SJCRH30 (cell line): ENCODE measurements at regions not wholly inside any gene's neighbourhood (a gene's known extent, or its start where the extent isn't known, plus 50 kb on each side); places are given as distances from the start of the nearest gene placed in this dataset.

Experiments used
- DNase-seq, 2 experiments: peaks; one replicate each; pipeline ENCODE4 v3.0.0-alpha.2; 2015 to 2020
- H3K27ac ChIP-seq: fragments of 250-450 bp; sonication (Bioruptor Pico); 2 replicates; pipeline ENCODE4 v1.5.1; 2020; ENCODE audit warnings: mild to moderate bottlenecking, moderate library complexity
- H3K27me3 ChIP-seq: fragments of 250-450 bp; sonication (Bioruptor Pico); 2 replicates; pipeline ENCODE4 v1.5.1; 2020; ENCODE audit warnings: mild to moderate bottlenecking, moderate library complexity
- H3K36me3 ChIP-seq: fragments of 250-450 bp; sonication (Bioruptor Pico); 2 replicates; pipeline ENCODE4 v1.5.1; 2020; ENCODE audit warnings: mild to moderate bottlenecking, moderate library complexity
- H3K4me1 ChIP-seq: fragments of 250-450 bp; sonication (Bioruptor Pico); 2 replicates; pipeline ENCODE4 v1.5.1; 2020; ENCODE audit warnings: mild to moderate bottlenecking, moderate library complexity
- H3K4me3 ChIP-seq: fragments of 250-450 bp; sonication (Bioruptor Pico); 2 replicates; pipeline ENCODE4 v1.5.1; 2020; ENCODE audit warnings: mild to moderate bottlenecking, moderate library complexity
- H3K9me3 ChIP-seq: fragments of 250-450 bp; sonication (Bioruptor Pico); replicated peaks from 2 replicates; pipeline ENCODE4 v1.5.1; 2020; ENCODE audit warnings: mild to moderate bottlenecking, moderate library complexity

GRCh38 chr13:21997726-21998125, 326.9 kb downstream of the FGF9 start:
- Histone ChIP-seq H3K4me1 (no peaks in the 10 kb centered on the region), H3K36me3 (no peaks in the 10 kb centered on the region), H3K27ac (no peak overlapping the region), H3K9me3 (no peaks in the 10 kb centered on the region), H3K27me3 (peaks cover 7% of the 10 kb centered on the region; the same call in 1 of the 2 replicates), H3K4me3 (no peak overlapping the region)
- DNase-seq, result no peak

GRCh38 chr13:21998279-21998990, 327.6 kb downstream of the FGF9 start:
- H3K4me1 ChIP-seq, result no peaks in the 10 kb centered on the region
- peak in 1 of 2 experiments; percentile 26 for DNase-seq
- no peaks in the 10 kb centered on the region for H3K36me3 ChIP-seq
- H3K27me3 ChIP-seq, result peaks cover 7% of the 10 kb centered on the region; the same call in 1 of the 2 replicates
- no peaks in the 10 kb centered on the region for H3K9me3 ChIP-seq
- no peak overlapping the region for H3K4me3 ChIP-seq
- H3K27ac ChIP-seq, result no peak overlapping the region

- DNase-seq, result no peak
- H3K4me3 ChIP-seq, result no peak overlapping the region
- H3K4me1 ChIP-seq, result no peaks in the 10 kb centered on the region
- no peaks in the 10 kb centered on the region for H3K36me3 ChIP-seq
- H3K27me3 ChIP-seq, result peaks cover 7% of the 10 kb centered on the region; the same call in 1 of the 2 replicates
- no peaks in the 10 kb centered on the region for H3K9me3 ChIP-seq
- H3K27ac ChIP-seq, result no peak overlapping the region
Observed at GRCh38 chr13:21999666-22000065, 328.8 kb downstream of the FGF9 start.

DNA sequence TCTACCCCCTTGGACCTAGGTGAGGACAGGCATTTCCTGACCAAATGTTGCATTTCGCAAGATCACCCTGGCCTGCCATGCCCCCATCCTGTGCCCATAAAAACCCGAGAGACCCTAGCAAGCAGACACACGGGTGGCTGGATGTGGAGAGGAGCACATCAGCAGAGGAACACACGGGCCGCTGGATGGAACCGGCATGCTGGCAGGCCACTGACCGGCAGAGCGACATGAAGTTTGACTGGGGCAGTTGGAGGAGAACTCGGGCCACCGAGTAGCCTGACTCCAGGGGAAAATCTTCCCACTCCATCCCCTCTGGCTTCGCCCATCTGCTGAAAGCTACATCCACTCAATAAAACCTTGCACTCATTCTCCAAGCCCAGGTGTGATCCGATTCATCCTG, 329.3 kb downstream of the FGF9 start:
- H3K27me3 ChIP-seq, result peaks cover 7% of the 10 kb centered on the region; the same call in 1 of the 2 replicates
- DNase-seq, result no peak

DNA sequence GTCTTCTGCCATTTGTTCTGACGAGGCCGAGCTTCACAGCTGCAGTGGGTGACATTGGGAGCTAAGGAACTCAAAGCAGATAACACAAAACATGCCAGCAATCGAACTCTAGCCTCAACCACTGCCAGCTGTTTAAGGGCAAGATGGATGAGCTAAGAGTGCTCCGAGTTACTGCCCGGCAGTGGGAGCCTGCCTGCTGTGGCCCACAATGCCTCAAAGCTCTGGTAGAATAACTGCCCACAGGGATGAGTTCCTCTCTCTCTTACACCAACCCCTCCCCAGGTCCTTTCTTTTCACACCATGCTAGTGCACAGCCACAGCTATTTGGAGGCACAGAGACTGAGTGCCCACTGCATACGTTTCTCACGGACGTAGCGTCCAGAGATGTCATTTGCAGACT, 330.5 kb downstream of the FGF9 start:
- Histone ChIP-seq H3K9me3 (no peaks in the 10 kb centered on the region), H3K4me3 (no peak overlapping the region), H3K36me3 (no peaks in the 10 kb centered on the region), H3K27me3 (peaks cover 7% of the 10 kb centered on the region; the same call in 1 of the 2 replicates), H3K27ac (no peak overlapping the region), H3K4me1 (no peaks in the 10 kb centered on the region)
- DNase-seq, result no peak

More for the DNA sequence above, 329.3 kb downstream of the FGF9 start:
- H3K9me3 ChIP-seq, result no peaks in the 10 kb centered on the region
- H3K27ac ChIP-seq, result no peak overlapping the region
- no peaks in the 10 kb centered on the region for H3K36me3 ChIP-seq
- no peak overlapping the region for H3K4me3 ChIP-seq
- no peaks in the 10 kb centered on the region for H3K4me1 ChIP-seq

- Histone ChIP-seq H3K4me3 (no peak overlapping the region), H3K36me3 (no peaks in the 10 kb centered on the region), H3K27ac (no peak overlapping the region), H3K9me3 (no peaks in the 10 kb centered on the region), H3K4me1 (no peaks in the 10 kb centered on the region), H3K27me3 (peaks cover 7% of the 10 kb centered on the region; the same call in 1 of the 2 replicates)
- no peak for DNase-seq
Observed at GRCh38 chr13:22002893-22003292, 332.0 kb downstream of the FGF9 start.

- H3K4me3 ChIP-seq, result no peak overlapping the region
- no peaks in the 10 kb centered on the region for H3K9me3 ChIP-seq
- H3K27ac ChIP-seq, result no peak overlapping the region
- no peaks in the 10 kb centered on the region for H3K36me3 ChIP-seq
- DNase-seq, result peak in 1 of 2 experiments; percentile 42
- no peaks in the 10 kb centered on the region for H3K27me3 ChIP-seq
- peaks cover 5% of the 10 kb centered on the region; the same call in 1 of the 2 replicates for H3K4me1 ChIP-seq
Observed at GRCh38 chr13:22009500-22009899, 338.6 kb downstream of the FGF9 start.

DNA sequence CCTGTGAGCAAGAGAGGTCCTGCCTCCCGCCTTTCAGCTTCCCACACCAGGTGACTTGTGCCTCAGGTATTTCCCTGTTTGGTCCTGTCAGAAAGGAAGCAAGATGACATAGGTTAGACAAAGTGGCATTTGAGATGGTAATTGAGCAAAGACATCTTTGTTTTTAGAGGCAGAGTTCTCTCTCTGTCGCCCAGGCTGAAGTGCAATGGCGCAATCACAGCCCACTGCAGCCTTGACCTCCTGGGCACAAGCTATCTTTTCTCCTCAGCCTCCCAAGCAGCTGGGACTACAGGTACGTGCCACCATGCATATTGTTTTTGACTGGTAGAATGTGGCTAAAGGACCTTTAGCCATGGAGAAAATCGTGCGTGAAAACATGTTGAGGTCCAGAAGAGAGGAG, 339.1 kb downstream of the FGF9 start:
- Histone ChIP-seq H3K27me3 (no peaks in the 10 kb centered on the region), H3K36me3 (no peaks in the 10 kb centered on the region), H3K27ac (no peak overlapping the region), H3K9me3 (no peaks in the 10 kb centered on the region), H3K4me1 (peaks cover 5% of the 10 kb centered on the region; the same call in 1 of the 2 replicates), H3K4me3 (no peak overlapping the region)
- DNase-seq, result no peak

DNA sequence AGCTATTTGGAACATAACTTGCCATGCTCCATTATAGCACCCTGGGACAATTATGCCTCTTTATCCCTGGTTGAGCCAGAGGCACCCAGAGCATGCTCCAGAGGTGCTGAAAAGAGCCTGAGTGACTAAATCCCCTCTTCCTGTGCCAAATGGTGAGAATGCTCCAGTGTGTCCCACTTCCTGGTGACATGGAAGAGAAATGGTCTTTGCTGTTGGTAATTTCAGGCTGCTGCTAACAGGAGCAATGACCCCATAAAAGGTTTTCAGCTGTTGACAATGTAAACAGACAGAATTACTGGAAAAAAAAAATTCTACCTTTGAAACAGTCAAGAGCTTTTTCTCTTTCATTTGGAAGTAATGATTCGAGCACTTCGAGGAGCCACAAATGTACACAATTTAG, 341.8 kb downstream of the FGF9 start:
- no peaks in the 10 kb centered on the region for H3K27me3 ChIP-seq

DNA sequence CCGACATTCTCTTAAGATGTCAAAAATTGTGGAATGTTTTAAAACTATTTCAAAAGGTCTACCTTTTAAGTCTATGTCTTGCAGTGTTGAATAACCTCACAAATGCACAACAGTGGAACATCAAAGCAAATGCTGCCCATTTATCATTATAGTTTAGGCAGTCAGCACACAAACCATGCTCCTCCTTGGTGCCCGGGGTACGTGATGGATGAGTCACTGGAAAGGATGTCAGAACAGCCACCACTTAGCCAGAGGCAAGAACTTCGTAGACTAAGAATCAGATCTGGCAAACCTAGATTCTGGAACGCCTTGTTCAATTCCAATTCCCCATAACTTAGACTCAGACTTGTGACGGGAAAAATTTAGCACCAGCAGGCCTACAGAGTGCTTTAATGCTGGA, 343.6 kb downstream of the FGF9 start:
- Histone ChIP-seq H3K27me3 (no peaks in the 10 kb centered on the region), H3K36me3 (no peaks in the 10 kb centered on the region), H3K4me3 (no peak overlapping the region), H3K9me3 (no peaks in the 10 kb centered on the region), H3K4me1 (peaks cover 5% of the 10 kb centered on the region; the same call in 1 of the 2 replicates), H3K27ac (no peak overlapping the region)
- DNase-seq, result no peak

More for the DNA sequence above, 341.8 kb downstream of the FGF9 start:
- no peak overlapping the region for H3K4me3 ChIP-seq
- no peaks in the 10 kb centered on the region for H3K36me3 ChIP-seq
- H3K4me1 ChIP-seq, result peaks cover 5% of the 10 kb centered on the region; the same call in 1 of the 2 replicates
- peak; percentile 49 to 74 for DNase-seq
- H3K9me3 ChIP-seq, result no peaks in the 10 kb centered on the region
- no peak overlapping the region for H3K27ac ChIP-seq

GRCh38 chr13:22017226-22017625, 346.4 kb downstream of the FGF9 start:
- no peaks in the 10 kb centered on the region for H3K27me3 ChIP-seq
- peaks cover 4% of the 10 kb centered on the region; the same call in 1 of the 2 replicates for H3K4me1 ChIP-seq
- H3K4me3 ChIP-seq, result no peak overlapping the region
- DNase-seq, result no peak
- no peaks in the 10 kb centered on the region for H3K9me3 ChIP-seq
- no peak overlapping the region for H3K27ac ChIP-seq
- H3K36me3 ChIP-seq, result no peaks in the 10 kb centered on the region

DNA sequence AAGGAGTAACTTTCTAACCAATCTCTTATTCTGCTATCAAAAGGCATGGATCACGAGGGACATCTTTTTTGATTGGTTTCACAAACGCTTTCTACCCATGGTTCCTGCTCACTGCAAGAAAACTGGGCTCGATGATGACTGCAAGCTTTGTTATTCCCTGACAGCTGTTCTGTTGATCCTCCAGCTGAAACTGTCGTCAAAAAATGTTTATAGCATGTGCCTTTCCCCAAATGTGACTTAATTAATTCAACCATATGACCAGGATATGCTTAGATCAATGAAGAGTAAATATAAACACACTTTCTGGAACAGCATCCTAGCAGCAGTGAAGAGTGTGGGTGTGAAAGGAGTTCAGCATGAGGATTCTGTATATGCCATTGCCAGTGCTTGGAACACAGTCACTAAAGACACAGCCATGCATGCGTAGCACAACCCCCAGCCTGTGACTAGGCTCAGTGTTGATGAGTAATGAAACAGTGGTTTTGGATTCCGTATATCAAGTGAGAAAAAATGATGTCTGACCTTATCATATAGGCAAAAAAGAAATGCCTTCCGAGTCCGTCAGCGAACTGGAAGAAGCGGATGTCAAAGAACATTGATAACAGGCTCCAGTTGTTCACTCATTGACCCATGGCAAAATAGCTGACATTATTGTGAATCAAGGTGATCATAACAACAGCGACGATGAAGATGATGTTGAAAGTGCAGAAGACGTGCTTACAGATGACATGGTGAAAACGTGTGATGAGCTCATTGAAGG, 347.4 kb downstream of the FGF9 start:
- DNase-seq, result peak in 1 of 2 experiments; percentile 40
- Histone ChIP-seq H3K27ac (no peak overlapping the region), H3K9me3 (no peaks in the 10 kb centered on the region), H3K4me3 (no peak overlapping the region), H3K27me3 (no peaks in the 10 kb centered on the region), H3K36me3 (no peaks in the 10 kb centered on the region), H3K4me1 (no peaks in the 10 kb centered on the region)

DNA sequence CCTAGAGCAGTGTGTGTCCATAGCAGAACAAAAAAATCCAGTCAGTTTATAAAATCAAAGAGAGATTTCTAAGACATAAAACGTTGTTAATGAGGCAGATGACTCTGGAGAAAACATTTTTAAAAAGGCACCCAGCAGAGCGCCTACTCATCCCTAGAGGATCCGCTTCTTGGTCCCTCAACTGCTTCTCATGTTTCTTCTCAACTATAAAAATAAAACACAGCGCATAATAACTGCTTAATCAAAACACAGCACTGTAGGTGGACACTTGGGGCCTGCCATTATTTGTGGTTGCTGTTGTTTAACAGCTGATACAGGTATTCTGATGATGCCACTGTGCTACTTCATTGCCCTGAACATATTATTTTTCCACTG, 347.9 kb downstream of the FGF9 start:
- Histone ChIP-seq H3K27me3 (no peaks in the 10 kb centered on the region), H3K9me3 (no peaks in the 10 kb centered on the region), H3K36me3 (no peaks in the 10 kb centered on the region), H3K4me1 (no peaks in the 10 kb centered on the region), H3K4me3 (no peak overlapping the region), H3K27ac (no peak overlapping the region)
- DNase-seq, result no peak

DNA sequence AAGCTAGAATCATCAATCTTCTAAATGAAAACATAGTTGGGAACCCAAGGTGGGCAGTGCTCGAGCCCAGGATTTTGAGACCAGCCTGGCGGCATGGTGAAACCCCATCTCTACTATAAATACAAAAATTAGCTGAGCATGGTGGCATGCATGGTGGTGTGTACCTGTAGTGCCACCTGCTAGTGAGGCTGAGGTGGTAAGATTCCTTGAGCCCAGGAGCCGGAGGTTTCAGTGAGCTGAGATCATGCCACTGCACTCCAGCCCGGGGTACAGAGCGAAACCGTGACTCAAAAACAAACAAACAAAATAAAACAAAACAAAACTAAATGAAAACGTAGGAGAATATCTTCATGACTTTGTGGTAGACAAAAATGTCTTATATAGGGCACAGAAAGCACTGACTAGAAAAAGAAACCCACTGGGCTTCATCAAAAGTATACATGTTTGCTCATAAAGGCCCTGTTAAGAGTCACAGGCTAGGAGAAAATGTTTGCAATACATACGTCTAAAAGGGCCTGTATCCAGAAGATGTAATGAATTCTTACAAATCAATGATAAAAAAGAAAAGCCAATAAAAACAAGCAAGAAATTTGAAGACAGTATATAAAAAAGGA, 353.6 kb downstream of the FGF9 start:
- Histone ChIP-seq H3K4me3 (no peak overlapping the region), H3K27me3 (no peaks in the 10 kb centered on the region), H3K9me3 (no peaks in the 10 kb centered on the region), H3K27ac (no peak overlapping the region), H3K36me3 (no peaks in the 10 kb centered on the region), H3K4me1 (no peaks in the 10 kb centered on the region)
- no peak for DNase-seq

- Histone ChIP-seq H3K9me3 (no peaks in the 10 kb centered on the region), H3K4me3 (no peak overlapping the region), H3K27me3 (no peaks in the 10 kb centered on the region), H3K36me3 (no peaks in the 10 kb centered on the region), H3K4me1 (no peaks in the 10 kb centered on the region), H3K27ac (no peak overlapping the region)
- DNase-seq, result no peak
Observed at GRCh38 chr13:22027566-22027965, 356.7 kb downstream of the FGF9 start.
